Neural progenitor cell (in vitro differentiated cells): ENCODE measurements at regions not wholly inside any gene's neighbourhood (a gene's known extent, or its start where the extent isn't known, plus 50 kb on each side); places are given as distances from the start of the nearest gene placed in this dataset.

Source experiments
- EZH2 ChIP-seq: fragments of 200-600 bp; sonication (generic); IDR thresholded peaks from 2 replicates; pipeline ENCODE4 v1.6.1; 2017; ENCODE audit warnings: antibody characterized with exemption, mild to moderate bottlenecking, moderate library complexity
- EZH2phosphoT487 ChIP-seq: fragments of 200-600 bp; sonication (generic); IDR thresholded peaks from 2 replicates; pipeline ENCODE4 v1.6.1; 2017; ENCODE audit warnings: antibody characterized with exemption
- TF ChIP-seq, protein P1 (sequence below): fragments of 200-600 bp; sonication (generic); IDR thresholded peaks from 2 replicates; pipeline ENCODE4 v1.5.1; 2017; ENCODE audit warnings: antibody characterized with exemption, mild to moderate bottlenecking

DNA sequence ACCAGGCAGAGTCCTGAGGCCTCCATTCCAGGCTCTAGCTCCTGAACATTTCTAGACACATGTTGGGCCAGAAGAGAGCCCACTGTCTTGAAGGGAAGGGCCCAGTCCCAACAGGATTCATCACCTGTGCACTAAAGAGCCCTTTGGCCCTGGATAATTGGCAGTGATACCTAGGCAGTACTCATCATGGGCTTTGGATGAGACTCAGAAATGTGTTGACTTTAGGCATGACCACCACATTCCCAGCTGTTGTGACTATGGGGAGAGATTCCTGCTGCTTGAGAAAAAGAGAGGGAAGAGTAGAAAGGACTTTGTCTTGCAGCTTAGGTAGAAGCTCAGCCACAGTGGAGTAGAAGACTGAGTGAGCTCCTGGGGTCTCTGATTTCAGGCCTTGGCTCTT, 138.4 kb upstream of the DAPK1 start:
- TF ChIP-seq, protein P1, sequence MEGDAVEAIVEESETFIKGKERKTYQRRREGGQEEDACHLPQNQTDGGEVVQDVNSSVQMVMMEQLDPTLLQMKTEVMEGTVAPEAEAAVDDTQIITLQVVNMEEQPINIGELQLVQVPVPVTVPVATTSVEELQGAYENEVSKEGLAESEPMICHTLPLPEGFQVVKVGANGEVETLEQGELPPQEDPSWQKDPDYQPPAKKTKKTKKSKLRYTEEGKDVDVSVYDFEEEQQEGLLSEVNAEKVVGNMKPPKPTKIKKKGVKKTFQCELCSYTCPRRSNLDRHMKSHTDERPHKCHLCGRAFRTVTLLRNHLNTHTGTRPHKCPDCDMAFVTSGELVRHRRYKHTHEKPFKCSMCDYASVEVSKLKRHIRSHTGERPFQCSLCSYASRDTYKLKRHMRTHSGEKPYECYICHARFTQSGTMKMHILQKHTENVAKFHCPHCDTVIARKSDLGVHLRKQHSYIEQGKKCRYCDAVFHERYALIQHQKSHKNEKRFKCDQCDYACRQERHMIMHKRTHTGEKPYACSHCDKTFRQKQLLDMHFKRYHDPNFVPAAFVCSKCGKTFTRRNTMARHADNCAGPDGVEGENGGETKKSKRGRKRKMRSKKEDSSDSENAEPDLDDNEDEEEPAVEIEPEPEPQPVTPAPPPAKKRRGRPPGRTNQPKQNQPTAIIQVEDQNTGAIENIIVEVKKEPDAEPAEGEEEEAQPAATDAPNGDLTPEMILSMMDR = no peak
- TF ChIP-seq EZH2 = no peak
- TF ChIP-seq EZH2phosphoT487 = no peak
